ENCODE measurements at regions not wholly inside any gene's neighbourhood (a gene's known extent, or its start where the extent isn't known, plus 50 kb on each side); places are given as distances from the start of the nearest gene placed in this dataset.

DNA sequence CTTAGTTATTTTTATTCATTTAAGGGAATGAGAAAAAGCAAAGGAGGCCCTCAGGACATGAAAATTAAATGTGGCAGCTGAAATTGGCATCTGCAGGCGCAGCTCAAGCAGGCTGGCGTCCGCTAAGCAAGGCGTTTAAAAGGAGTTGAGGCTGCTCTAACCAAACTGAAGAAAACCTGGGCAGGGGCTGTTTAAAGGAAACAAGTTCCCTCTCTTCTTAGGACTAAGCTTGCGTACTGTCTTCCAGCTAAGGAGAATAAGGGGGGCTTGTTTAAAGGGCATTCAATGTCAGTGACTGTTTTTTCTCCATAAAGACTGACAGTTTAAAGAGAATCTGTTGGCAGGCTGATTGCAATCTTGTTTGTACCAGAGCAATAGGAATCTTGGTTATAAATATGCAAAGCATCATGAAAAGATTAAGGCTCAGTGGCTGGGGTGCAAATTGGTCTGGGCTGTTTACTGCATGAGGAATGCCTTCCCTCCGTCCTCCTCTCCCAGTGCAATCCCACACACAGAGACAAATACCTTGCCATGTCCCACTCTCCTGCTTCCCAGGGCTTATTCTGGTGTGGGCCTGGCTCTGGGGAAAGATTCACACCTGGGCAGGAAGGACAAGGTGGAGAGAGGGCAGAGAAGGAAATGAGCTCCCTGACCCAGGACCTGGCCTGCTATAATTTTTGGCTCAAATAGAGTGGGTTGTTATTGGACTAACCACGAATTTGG is 85.9 kb upstream of the LIFR start:
- no peak overlapping the region for H2AFZ ChIP-seq (ENCODE audit: low read depth)
- WGBS (ENCODE audit: low lambda C conversion rate) = 59% methylated on average over 7 of the region's 7 CpGs
- no peak overlapping the region for H3K4me2 ChIP-seq
- CTCF ChIA-PET = interaction anchor here (1.0 kb wide), 1 partner anchor 71 kb away, joined by 3 read pairs; no protein-coding TSS in a partner anchor
- TF ChIP-seq RCOR1 (IDR thresholded peaks at IDR 0.05; ENCODE audit: low read length) = no peak
- TF ChIP-seq MXI1 (IDR thresholded peaks at IDR 0.05; ENCODE audit: low read depth, low read length) = no peak
- no peak for TF ChIP-seq GABPA (IDR thresholded peaks at IDR 0.05; ENCODE audit: low read depth)
- peak; percentile 25; the same call in 1 of the 2 replicates for TF ChIP-seq GATA2 (CRISPR knock-in tag; IDR thresholded peaks at IDR 0.05)
- TF ChIP-seq, protein P1, sequence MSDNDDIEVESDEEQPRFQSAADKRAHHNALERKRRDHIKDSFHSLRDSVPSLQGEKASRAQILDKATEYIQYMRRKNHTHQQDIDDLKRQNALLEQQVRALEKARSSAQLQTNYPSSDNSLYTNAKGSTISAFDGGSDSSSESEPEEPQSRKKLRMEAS (IDR thresholded peaks at IDR 0.05; ENCODE audit: low read depth) = no peak
- no peaks in the 10 kb centered on the region for H3K36me3 ChIP-seq (replicated peaks in 1 of 2; ENCODE audit: control insufficient read depth in 1 of 2, insufficient read depth in 2 of 2, low read length in 1 of 2)
- no peaks in the 10 kb centered on the region for H3K79me2 ChIP-seq (ENCODE audit: insufficient read depth)
- peak; percentile 31 for DNase-seq
- H3K9ac ChIP-seq = no peak overlapping the region
- no peaks in the 10 kb centered on the region for H3K9me2 ChIP-seq
- POLR2A ChIA-PET = no interaction called here
- no peak overlapping the region for H3K4me3 ChIP-seq (ENCODE audit: low read depth in 2 of 2, low read length in 1 of 2)
- H3K9me3 ChIP-seq = no peaks in the 10 kb centered on the region
- H3K4me1 ChIP-seq (ENCODE audit: control insufficient read depth in 1 of 2, insufficient read depth in 2 of 2, low read depth in 1 of 2, low read length in 1 of 2) = peaks cover 0 to 15% of the 10 kb centered on the region in 2 experiments; a peak in 2 of 4 replicates
- no peaks in the 10 kb centered on the region for H3F3A ChIP-seq (replicated peaks; ENCODE audit: insufficient read depth)
- no peaks in the 10 kb centered on the region; the same call in 1 of the 2 replicates for H3K27me3 ChIP-seq (ENCODE audit: insufficient read depth)
- H3K27ac ChIP-seq (ENCODE audit: low read depth in 2 of 2, low read length in 1 of 2) = no peak overlapping the region; a peak in 1 of 4 replicates
- no peaks in the 10 kb centered on the region for H4K20me1 ChIP-seq (ENCODE audit: insufficient read depth)

DNA sequence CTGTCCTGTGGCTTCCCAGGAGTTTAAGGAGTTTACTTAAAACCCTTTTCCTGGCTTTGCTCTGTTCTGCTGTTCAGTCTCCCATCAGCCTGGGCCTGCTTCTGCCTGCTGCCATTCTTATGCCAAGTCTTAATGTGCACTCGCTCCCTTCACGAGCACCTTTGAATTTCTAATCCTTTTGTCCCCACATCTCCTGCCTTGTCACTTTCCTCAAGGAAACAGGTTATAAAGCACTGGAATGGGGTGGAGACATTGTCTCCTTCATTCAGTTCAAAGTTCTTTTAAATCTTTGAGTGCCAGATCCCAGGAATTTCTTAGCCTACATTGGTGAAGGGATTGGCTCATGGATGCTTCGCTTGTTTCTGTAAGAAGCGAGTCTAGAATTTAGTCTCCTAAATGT is 87.2 kb upstream of the LIFR start:
- no peak overlapping the region for H3K27ac ChIP-seq (ENCODE audit: low read depth in 2 of 2, low read length in 1 of 2)
- no peak overlapping the region for H3K4me2 ChIP-seq
- no peaks in the 10 kb centered on the region for H3K36me3 ChIP-seq (replicated peaks in 1 of 2; ENCODE audit: control insufficient read depth in 1 of 2, insufficient read depth in 2 of 2, low read length in 1 of 2)
- WGBS (ENCODE audit: low lambda C conversion rate) = 87% methylated on average over 4 of the region's 4 CpGs
- H3K4me3 ChIP-seq (ENCODE audit: low read depth in 2 of 2, low read length in 1 of 2) = no peak overlapping the region
- no peaks in the 10 kb centered on the region; the same call in 1 of the 2 replicates for H3K27me3 ChIP-seq (ENCODE audit: insufficient read depth)
- no peak overlapping the region for H3K9ac ChIP-seq
- H2AFZ ChIP-seq (ENCODE audit: low read depth) = no peak overlapping the region
- no peaks in the 10 kb centered on the region for H3K79me2 ChIP-seq (ENCODE audit: insufficient read depth)
- ChIA-PET CTCF (no interaction called here), POLR2A (no interaction called here)
- no peak for DNase-seq
- H4K20me1 ChIP-seq (ENCODE audit: insufficient read depth) = no peaks in the 10 kb centered on the region
- H3K4me1 ChIP-seq (ENCODE audit: control insufficient read depth in 1 of 2, insufficient read depth in 2 of 2, low read depth in 1 of 2, low read length in 1 of 2) = peaks cover 0 to 15% of the 10 kb centered on the region in 2 experiments; a peak in 2 of 4 replicates
- no peaks in the 10 kb centered on the region for H3K9me2 ChIP-seq
- H3K9me3 ChIP-seq = no peaks in the 10 kb centered on the region
- TF ChIP-seq, protein P2, sequence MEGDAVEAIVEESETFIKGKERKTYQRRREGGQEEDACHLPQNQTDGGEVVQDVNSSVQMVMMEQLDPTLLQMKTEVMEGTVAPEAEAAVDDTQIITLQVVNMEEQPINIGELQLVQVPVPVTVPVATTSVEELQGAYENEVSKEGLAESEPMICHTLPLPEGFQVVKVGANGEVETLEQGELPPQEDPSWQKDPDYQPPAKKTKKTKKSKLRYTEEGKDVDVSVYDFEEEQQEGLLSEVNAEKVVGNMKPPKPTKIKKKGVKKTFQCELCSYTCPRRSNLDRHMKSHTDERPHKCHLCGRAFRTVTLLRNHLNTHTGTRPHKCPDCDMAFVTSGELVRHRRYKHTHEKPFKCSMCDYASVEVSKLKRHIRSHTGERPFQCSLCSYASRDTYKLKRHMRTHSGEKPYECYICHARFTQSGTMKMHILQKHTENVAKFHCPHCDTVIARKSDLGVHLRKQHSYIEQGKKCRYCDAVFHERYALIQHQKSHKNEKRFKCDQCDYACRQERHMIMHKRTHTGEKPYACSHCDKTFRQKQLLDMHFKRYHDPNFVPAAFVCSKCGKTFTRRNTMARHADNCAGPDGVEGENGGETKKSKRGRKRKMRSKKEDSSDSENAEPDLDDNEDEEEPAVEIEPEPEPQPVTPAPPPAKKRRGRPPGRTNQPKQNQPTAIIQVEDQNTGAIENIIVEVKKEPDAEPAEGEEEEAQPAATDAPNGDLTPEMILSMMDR (IDR thresholded peaks at IDR 0.05) = no peak
- TF ChIP-seq, protein P3, sequence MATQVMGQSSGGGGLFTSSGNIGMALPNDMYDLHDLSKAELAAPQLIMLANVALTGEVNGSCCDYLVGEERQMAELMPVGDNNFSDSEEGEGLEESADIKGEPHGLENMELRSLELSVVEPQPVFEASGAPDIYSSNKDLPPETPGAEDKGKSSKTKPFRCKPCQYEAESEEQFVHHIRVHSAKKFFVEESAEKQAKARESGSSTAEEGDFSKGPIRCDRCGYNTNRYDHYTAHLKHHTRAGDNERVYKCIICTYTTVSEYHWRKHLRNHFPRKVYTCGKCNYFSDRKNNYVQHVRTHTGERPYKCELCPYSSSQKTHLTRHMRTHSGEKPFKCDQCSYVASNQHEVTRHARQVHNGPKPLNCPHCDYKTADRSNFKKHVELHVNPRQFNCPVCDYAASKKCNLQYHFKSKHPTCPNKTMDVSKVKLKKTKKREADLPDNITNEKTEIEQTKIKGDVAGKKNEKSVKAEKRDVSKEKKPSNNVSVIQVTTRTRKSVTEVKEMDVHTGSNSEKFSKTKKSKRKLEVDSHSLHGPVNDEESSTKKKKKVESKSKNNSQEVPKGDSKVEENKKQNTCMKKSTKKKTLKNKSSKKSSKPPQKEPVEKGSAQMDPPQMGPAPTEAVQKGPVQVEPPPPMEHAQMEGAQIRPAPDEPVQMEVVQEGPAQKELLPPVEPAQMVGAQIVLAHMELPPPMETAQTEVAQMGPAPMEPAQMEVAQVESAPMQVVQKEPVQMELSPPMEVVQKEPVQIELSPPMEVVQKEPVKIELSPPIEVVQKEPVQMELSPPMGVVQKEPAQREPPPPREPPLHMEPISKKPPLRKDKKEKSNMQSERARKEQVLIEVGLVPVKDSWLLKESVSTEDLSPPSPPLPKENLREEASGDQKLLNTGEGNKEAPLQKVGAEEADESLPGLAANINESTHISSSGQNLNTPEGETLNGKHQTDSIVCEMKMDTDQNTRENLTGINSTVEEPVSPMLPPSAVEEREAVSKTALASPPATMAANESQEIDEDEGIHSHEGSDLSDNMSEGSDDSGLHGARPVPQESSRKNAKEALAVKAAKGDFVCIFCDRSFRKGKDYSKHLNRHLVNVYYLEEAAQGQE (IDR thresholded peaks at IDR 0.05; ENCODE audit: low read depth, low read length) = no peak
- TF ChIP-seq SIN3A (IDR thresholded peaks at IDR 0.05; ENCODE audit: borderline replicate concordance, low read depth, low read length) (no peak), JUND (IDR thresholded peaks at IDR 0.05) (no peak), EP300 (IDR thresholded peaks at IDR 0.05; ENCODE audit: borderline replicate concordance in 1 of 2, low read depth in 1 of 2, low read length in 1 of 2) (no peak), GABPA (IDR thresholded peaks at IDR 0.05; ENCODE audit: low read depth) (no peak), ELF1 (IDR thresholded peaks at IDR 0.05) (no peak), FOXJ3 (CRISPR knock-in tag; IDR thresholded peaks at IDR 0.05) (no peak), TEAD4 (IDR thresholded peaks at IDR 0.05; ENCODE audit: borderline replicate concordance, insufficient read depth) (no peak), CHD2 (IDR thresholded peaks at IDR 0.05; ENCODE audit: low read length, partially characterized antibody) (no peak), TAF1 (IDR thresholded peaks at IDR 0.05; ENCODE audit: borderline replicate concordance, low read depth, low read length) (no peak), TCF12 (IDR thresholded peaks at IDR 0.05) (no peak), MEF2A (IDR thresholded peaks at IDR 0.05; ENCODE audit: borderline replicate concordance, low read depth) (no peak), RAD21 (IDR thresholded peaks at IDR 0.05; ENCODE audit: low read length) (no peak), FOXM1 (IDR thresholded peaks at IDR 0.05; ENCODE audit: low read depth) (no peak)
- TF ChIP-seq, protein P1 (IDR thresholded peaks at IDR 0.05; ENCODE audit: low read depth) = no peak
- TF ChIP-seq, protein P4, sequence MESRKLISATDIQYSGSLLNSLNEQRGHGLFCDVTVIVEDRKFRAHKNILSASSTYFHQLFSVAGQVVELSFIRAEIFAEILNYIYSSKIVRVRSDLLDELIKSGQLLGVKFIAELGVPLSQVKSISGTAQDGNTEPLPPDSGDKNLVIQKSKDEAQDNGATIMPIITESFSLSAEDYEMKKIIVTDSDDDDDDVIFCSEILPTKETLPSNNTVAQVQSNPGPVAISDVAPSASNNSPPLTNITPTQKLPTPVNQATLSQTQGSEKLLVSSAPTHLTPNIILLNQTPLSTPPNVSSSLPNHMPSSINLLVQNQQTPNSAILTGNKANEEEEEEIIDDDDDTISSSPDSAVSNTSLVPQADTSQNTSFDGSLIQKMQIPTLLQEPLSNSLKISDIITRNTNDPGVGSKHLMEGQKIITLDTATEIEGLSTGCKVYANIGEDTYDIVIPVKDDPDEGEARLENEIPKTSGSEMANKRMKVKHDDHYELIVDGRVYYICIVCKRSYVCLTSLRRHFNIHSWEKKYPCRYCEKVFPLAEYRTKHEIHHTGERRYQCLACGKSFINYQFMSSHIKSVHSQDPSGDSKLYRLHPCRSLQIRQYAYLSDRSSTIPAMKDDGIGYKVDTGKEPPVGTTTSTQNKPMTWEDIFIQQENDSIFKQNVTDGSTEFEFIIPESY (IDR thresholded peaks at IDR 0.05; ENCODE audit: borderline replicate concordance, low read depth) = no peak
- no peaks in the 10 kb centered on the region for H3F3A ChIP-seq (replicated peaks; ENCODE audit: insufficient read depth)

Data from SK-N-SH (cell line).